SK-N-DZ (cell line): ENCODE measurements at regions not wholly inside any gene's neighbourhood (a gene's known extent, or its start where the extent isn't known, plus 50 kb on each side); places are given as distances from the start of the nearest gene placed in this dataset.

Experiments used
- DNase-seq: peaks from one replicate; pipeline ENCODE4 v3.0.0-alpha.2; 2015; ENCODE audit warnings: low spot score

- DNase-seq = no peak
Measured at GRCh38 chr22:42330170-42330569, 59.7 kb upstream of the TCF20 start.

- no peak for DNase-seq
Measured at GRCh38 chr22:42329504-42329903, 59.1 kb upstream of the TCF20 start.

- no peak for DNase-seq
Measured at GRCh38 chr22:42328784-42329145, 58.3 kb upstream of the TCF20 start.

GRCh38 chr22:42328130-42328783 lies 57.8 kb upstream of the TCF20 start:
- DNase-seq = no peak

- no peak for DNase-seq
Measured at GRCh38 chr22:42327462-42328129, 57.1 kb upstream of the TCF20 start.

- no peak for DNase-seq
Measured at GRCh38 chr22:42326801-42327200, 56.3 kb upstream of the TCF20 start.

- no peak for DNase-seq
Measured at GRCh38 chr22:42326301-42326700, 55.8 kb upstream of the TCF20 start.

GRCh38 chr22:42324990-42325710 lies 54.7 kb upstream of the TCF20 start:
- no peak for DNase-seq

- no peak for DNase-seq
Measured at GRCh38 chr22:42324566-42324965, 54.1 kb upstream of the TCF20 start.

- no peak for DNase-seq
Measured at GRCh38 chr22:42323971-42324370, 53.5 kb upstream of the TCF20 start.

GRCh38 chr22:42322562-42322926 lies 52.1 kb upstream of the TCF20 start:
- DNase-seq = no peak

- DNase-seq = peak; percentile 89
Measured at GRCh38 chr22:42321908-42322561, 51.6 kb upstream of the TCF20 start.

GRCh38 chr22:42320443-42321416 lies 50.3 kb upstream of the TCF20 start:
- no peak for DNase-seq
